ENCODE measurements at regions not wholly inside any gene's neighbourhood (a gene's known extent, or its start where the extent isn't known, plus 50 kb on each side); places are given as distances from the start of the nearest gene placed in this dataset.
A peak's percentile ranks its signal among the peaks of the same experiment; 100 is the strongest.

DNA sequence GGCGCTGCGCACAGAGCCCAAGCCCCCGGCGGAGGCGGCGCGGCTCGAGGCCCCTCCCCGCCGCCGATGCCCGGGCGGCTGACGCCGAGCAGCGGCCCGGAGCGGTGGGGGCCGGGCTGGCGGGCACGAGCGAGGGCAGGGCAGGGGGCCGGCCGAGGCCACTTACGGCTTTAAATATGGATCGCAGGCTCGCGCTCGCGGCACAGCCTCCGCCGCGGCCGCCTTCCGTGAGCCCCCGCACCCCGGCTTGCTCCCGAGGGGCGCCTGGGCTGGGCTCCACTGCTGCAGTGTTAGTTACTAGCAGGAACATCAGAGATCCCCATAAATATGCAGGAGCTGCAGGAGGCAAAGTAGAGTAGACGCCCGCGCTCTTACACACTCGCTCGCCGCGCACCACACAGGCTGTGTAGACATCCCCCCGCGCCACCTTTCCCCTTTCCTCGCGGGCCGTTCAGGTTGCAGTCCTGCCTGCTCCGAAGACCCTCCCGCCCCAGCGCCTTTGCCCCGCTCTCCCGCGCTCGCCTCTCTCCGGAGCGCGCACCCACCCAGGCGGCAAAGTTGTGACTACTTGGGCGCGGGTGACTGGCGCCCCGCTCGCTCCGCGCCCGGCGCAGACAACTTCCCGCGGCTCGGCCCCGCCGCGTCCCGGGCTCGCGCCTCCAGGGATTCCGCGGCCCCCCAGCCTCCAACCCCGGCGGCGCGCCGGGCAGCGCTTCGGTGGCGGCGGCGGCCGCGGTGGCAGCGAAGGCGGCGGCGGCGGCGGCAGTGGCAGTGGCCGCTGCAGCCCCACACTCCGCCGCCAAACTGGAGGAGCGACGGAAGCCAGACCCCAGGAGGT is 152.0 kb upstream of the SLC4A4 start:
- Histone ChIP-seq H3K36me3 (ENCODE audit: control insufficient read depth in 2 of 2, extremely low read depth in 1 of 2, insufficient read depth in 2 of 2, low read length in 2 of 2) (no peaks in the 10 kb centered on the region), H3K4me3 (replicated peaks in 1 of 3; ENCODE audit: insufficient read depth in 1 of 3, low read depth in 1 of 3, low read length in 3 of 3) (peak overlapping the region; percentile 40 to 59 (median 51)), H4K20me1 (replicated peaks; ENCODE audit: control insufficient read depth, extremely low read depth, insufficient read depth, low read length) (no peaks in the 10 kb centered on the region), H2AFZ (ENCODE audit: low read depth, low read length) (peak overlapping the region; percentile 81), H3K9me1 (replicated peaks; ENCODE audit: control insufficient read depth, extremely low read depth, insufficient read depth, low read length) (no peaks in the 10 kb centered on the region), H3K79me2 (ENCODE audit: control insufficient read depth, insufficient read depth, low read length) (no peaks in the 10 kb centered on the region), H3K27ac (ENCODE audit: insufficient read depth, low read depth, low read length) (no peak overlapping the region), H3K9me3 (replicated peaks; ENCODE audit: control insufficient read depth, insufficient read depth, low read length) (no peaks in the 10 kb centered on the region), H3K27me3 (ENCODE audit: control insufficient read depth in 2 of 2, insufficient read depth in 2 of 2, low read length in 2 of 2) (peaks cover 32 to 64% of the 10 kb centered on the region in 2 experiments), H3K9ac (replicated peaks; ENCODE audit: extremely low read depth, insufficient read depth, low read length) (no peak overlapping the region), H3K4me1 (ENCODE audit: control insufficient read depth, extremely low read depth, insufficient read depth, low read length) (peaks cover 4% of the 10 kb centered on the region), H3K4me2 (ENCODE audit: insufficient read depth, low read length) (peak overlapping the region; percentile 73)
- no TSS peak for BruUV-seq (replicated peaks)
- intact Hi-C loops (cut with micrococcal nuclease) (loop anchor here (10.0 kb wide), 2 partner anchors 532 to 1118 kb away; no protein-coding TSS in a partner anchor), dilution Hi-C loops (cut with MboI; ENCODE audit: extremely low pct_ligation_motif_present, low sequenced_read_pairs) (no loop called here)
- ChIA-PET CTCF (interaction anchor here (1.0 to 1.2 kb wide), 2 partner anchors 9 to 13 kb away, joined by 3 to 4 read pairs; no protein-coding TSS in a partner anchor), POLR2A (no interaction called here)
- TF ChIP-seq JUN (IDR thresholded peaks at IDR 0.05; ENCODE audit: borderline replicate concordance, insufficient read depth, insufficient read length, low read depth) = no peak
- TF ChIP-seq EZH2 (IDR thresholded peaks at IDR 0.05; ENCODE audit: borderline replicate concordance, low read depth, low read length, severe bottlenecking) = peak; percentile 42
- FAIRE-seq = no peak
- peak; percentile 28 for DNase-seq (ENCODE audit: low read depth, low spot score)

DNA sequence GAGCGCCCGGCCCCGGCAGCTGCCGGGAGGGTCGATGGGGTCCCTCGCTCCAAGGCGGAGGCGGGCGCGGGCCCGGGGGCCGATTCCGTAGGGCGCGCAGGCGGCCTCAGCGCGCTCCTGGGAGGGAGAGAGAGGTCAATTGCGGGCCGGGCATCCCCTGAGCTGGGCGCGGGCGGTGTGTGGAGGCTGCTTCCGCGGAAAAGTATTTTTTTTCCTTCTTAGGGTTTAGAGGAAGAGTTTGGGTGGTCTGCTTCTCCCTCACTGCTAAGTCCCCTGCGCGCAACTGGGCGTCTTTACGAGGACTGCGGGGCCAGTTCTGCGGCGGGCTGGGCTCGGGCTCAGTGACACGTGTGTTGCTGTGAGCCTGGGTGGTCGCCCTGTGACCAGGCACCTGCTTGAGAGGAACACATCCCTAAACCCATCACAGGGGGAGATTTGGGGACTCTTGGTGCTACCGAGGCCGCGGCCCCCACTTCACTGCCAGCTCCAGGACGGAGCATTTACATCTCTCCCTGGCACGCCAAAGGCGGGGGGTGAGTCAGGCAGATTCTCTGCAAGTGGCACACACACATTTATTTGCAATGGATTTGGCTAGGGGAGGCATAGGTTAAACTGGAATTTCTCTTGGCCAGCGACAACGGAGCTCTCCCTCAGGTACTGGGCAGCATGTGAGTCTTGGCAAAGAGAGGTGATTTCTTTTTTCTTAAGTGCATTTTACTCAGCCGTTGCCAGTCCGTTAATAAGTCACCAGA is 151.2 kb upstream of the SLC4A4 start:
- no peak for DNase-seq (ENCODE audit: low read depth, low spot score)

More for the DNA sequence above, 151.2 kb upstream of the SLC4A4 start:
- POLR2A ChIA-PET = no interaction called here
- Histone ChIP-seq H4K20me1 (replicated peaks; ENCODE audit: control insufficient read depth, extremely low read depth, insufficient read depth, low read length) (no peaks in the 10 kb centered on the region), H3K79me2 (ENCODE audit: control insufficient read depth, insufficient read depth, low read length) (no peaks in the 10 kb centered on the region), H3K4me1 (ENCODE audit: control insufficient read depth, extremely low read depth, insufficient read depth, low read length) (peaks cover 4% of the 10 kb centered on the region), H2AFZ (ENCODE audit: low read depth, low read length) (peak overlapping the region; percentile 81), H3K36me3 (ENCODE audit: control insufficient read depth in 2 of 2, extremely low read depth in 1 of 2, insufficient read depth in 2 of 2, low read length in 2 of 2) (no peaks in the 10 kb centered on the region), H3K9me3 (replicated peaks; ENCODE audit: control insufficient read depth, insufficient read depth, low read length) (no peaks in the 10 kb centered on the region), H3K9ac (replicated peaks; ENCODE audit: extremely low read depth, insufficient read depth, low read length) (no peak overlapping the region), H3K27ac (ENCODE audit: insufficient read depth, low read depth, low read length) (no peak overlapping the region), H3K4me3 (replicated peaks in 1 of 3; ENCODE audit: insufficient read depth in 1 of 3, low read depth in 1 of 3, low read length in 3 of 3) (peak overlapping the region; percentile 35 to 59 (median 40)), H3K4me2 (ENCODE audit: insufficient read depth, low read length) (peak overlapping the region; percentile 73), H3K9me1 (replicated peaks; ENCODE audit: control insufficient read depth, extremely low read depth, insufficient read depth, low read length) (no peaks in the 10 kb centered on the region), H3K27me3 (ENCODE audit: control insufficient read depth in 2 of 2, insufficient read depth in 2 of 2, low read length in 2 of 2) (peaks cover 32 to 64% of the 10 kb centered on the region in 2 experiments)
- BruUV-seq (replicated peaks) = no TSS peak
- dilution Hi-C loops (cut with MboI; ENCODE audit: extremely low pct_ligation_motif_present, low sequenced_read_pairs) (no loop called here), intact Hi-C loops (cut with micrococcal nuclease) (loop anchor here (10.0 kb wide), 2 partner anchors 533 to 1117 kb away; no protein-coding TSS in a partner anchor)
- CTCF ChIA-PET = no interaction called here
- peak; percentile 57 for TF ChIP-seq EZH2 (IDR thresholded peaks at IDR 0.05; ENCODE audit: borderline replicate concordance, low read depth, low read length, severe bottlenecking)
- no peak for TF ChIP-seq FOS (IDR thresholded peaks at IDR 0.05; ENCODE audit: borderline replicate concordance, insufficient read depth, low read length)
- no peak for FAIRE-seq

Measured in endothelial cell of umbilical vein (primary cell).